GM12878 (cell line): ENCODE measurements at regions not wholly inside any gene's neighbourhood (a gene's known extent, or its start where the extent isn't known, plus 50 kb on each side); places are given as distances from the start of the nearest gene placed in this dataset.

Experiments used
- ATAC-seq: fragments of 200-7000 bp; cut with Tn5 transposase; 3 replicates; pipeline ENCODE4 v1.9.1; 2020; ENCODE audit warnings: mild to moderate bottlenecking, moderate library complexity
- BruUV-seq: library from RNA; stranded (reverse); fragments of 400-500 nt; replicated peaks from 2 replicates; lab custom pipeline; 2021; lab: Mats Ljungman, UMichigan
- CTCF ChIA-PET: fragments of 300-600 bp; sonication (Branson Sonifier 250); formaldehyde crosslinking; extraction: SDS; loops from one replicate; lab custom pipeline; 2021; ENCODE audit warnings: inconsistent platforms; lab: Yijun Ruan, JAX
- POLR2A ChIA-PET: fragments of 350-600 bp; formaldehyde crosslinking; extraction: SDS; loops from one replicate; lab custom pipeline; 2021; ENCODE audit warnings: inconsistent platforms; lab: Charles Lee
- RAD21 ChIA-PET: fragments of 300-600 bp; sonication (Branson Sonifier 250); formaldehyde crosslinking; loops from one replicate; lab custom pipeline; 2023; ENCODE audit warnings: antibody characterized with exemption; ENCODE audit not compliant: unreplicated experiment; lab: Charles Lee
- SMC1A ChIA-PET: fragments of 300-600 bp; sonication (Branson Sonifier 250); formaldehyde crosslinking; loops from one replicate; lab custom pipeline; 2023; ENCODE audit not compliant: unreplicated experiment, uncharacterized antibody; lab: Charles Lee
- DNase-seq: peaks from one replicate; pipeline ENCODE4 v3.0.0-alpha.2; 2011; ENCODE audit warnings: low read depth, low spot score
- FAIRE-seq: peaks from 3 replicates; lab custom pipeline; 2011; peaks lifted over from hg19 to GRCh38; lab: Jason Lieb, UNC
- H2AFZ ChIP-seq: 2 replicates; pipeline ENCODE4 v1.6.0; 2011; ENCODE audit warnings: low read depth, low read length, control low read depth; ENCODE audit not compliant: control insufficient read depth
- H3K27ac ChIP-seq: 2 replicates; pipeline ENCODE4 v1.5.1; 2011; ENCODE audit warnings: control low read depth; ENCODE audit not compliant: control insufficient read depth, insufficient read depth
- H3K27me3 ChIP-seq, 2 experiments: replicated peaks in 1 of 2; 2 replicates each; pipeline versions ENCODE4 v1.6.0 to v1.6.1; 2011; ENCODE audit warnings: low read length in 1 of 2; ENCODE audit not compliant: control insufficient read depth in 2 of 2, insufficient read depth in 2 of 2
- H3K36me3 ChIP-seq, 2 experiments: 2 replicates each; pipeline ENCODE4 v1.5.1; 2011; ENCODE audit warnings: low read length in 1 of 2; ENCODE audit not compliant: control insufficient read depth in 2 of 2, insufficient read depth in 2 of 2
- H3K4me1 ChIP-seq: 2 replicates; pipeline ENCODE4 v1.6.1; 2011; ENCODE audit warnings: mild to moderate bottlenecking, low read length, moderate library complexity, mixed read lengths; ENCODE audit not compliant: control insufficient read depth, insufficient read depth
- H3K4me2 ChIP-seq: 2 replicates; pipeline ENCODE4 v1.6.0; 2011; ENCODE audit warnings: control low read depth; ENCODE audit not compliant: control insufficient read depth, insufficient read depth
- H3K4me3 ChIP-seq: fragments of 200-600 bp; sonication (generic); 2 replicates; pipeline ENCODE4 v1.5.1; 2016
- H3K79me2 ChIP-seq: 2 replicates; pipeline ENCODE4 v1.6.0; 2011; ENCODE audit warnings: low read length; ENCODE audit not compliant: control insufficient read depth, insufficient read depth
- H3K9ac ChIP-seq: 2 replicates; pipeline ENCODE4 v1.8.0; 2011; ENCODE audit warnings: low read length, control low read depth, mixed read lengths; ENCODE audit not compliant: control insufficient read depth, insufficient read depth
- H3K9me3 ChIP-seq: replicated peaks from 3 replicates; pipeline ENCODE4 v1.5.1; 2011; ENCODE audit warnings: mild to moderate bottlenecking, low read length; ENCODE audit not compliant: control insufficient read depth, insufficient read depth
- H4K20me1 ChIP-seq: 2 replicates; pipeline ENCODE4 v1.6.0; 2011; ENCODE audit not compliant: control insufficient read depth, insufficient read depth
- CBX5 ChIP-seq: sonication (generic); IDR thresholded peaks from 2 replicates; pipeline ENCODE4 v1.6.1; 2016; ENCODE audit warnings: low read depth, moderate library complexity, mild to moderate bottlenecking, inconsistent platforms
- EED ChIP-seq: sonication (generic); IDR thresholded peaks from 2 replicates; pipeline ENCODE4 v1.6.1; 2016; ENCODE audit warnings: antibody characterized with exemption, low read depth
- HDAC6 ChIP-seq: fragments of 200-600 bp; sonication (generic); IDR thresholded peaks from one replicate; pipeline ENCODE4 v1.8.0; 2017; ENCODE audit warnings: antibody characterized with exemption; ENCODE audit not compliant: unreplicated experiment
- RAD51 ChIP-seq: fragments of 450-650 bp; IDR thresholded peaks from 2 replicates; pipeline ENCODE4 v1.6.1; 2016; ENCODE audit warnings: moderate library complexity, mild to moderate bottlenecking, inconsistent platforms
- ZNF622 ChIP-seq: fragments of 450-650 bp; IDR thresholded peaks from 2 replicates; pipeline ENCODE4 v1.6.1; 2017; ENCODE audit warnings: mild to moderate bottlenecking, inconsistent platforms
- WGBS: methylation state at CpG from one replicate; pipeline ENCODE4 v1.1.6; 2016; ENCODE audit warnings: low lambda C conversion rate; ENCODE audit not compliant: insufficient replicate concordance, insufficient coverage; ENCODE audit errors: missing lambda C conversion rate; 5-methylcytosine and 5-hydroxymethylcytosine counted together
- in situ Hi-C: fragments of 300-500 bp; cut with MboI; formaldehyde crosslinking; loops from 9 replicates; pipeline ENCODE4 v1.14.3; 2018; ENCODE audit warnings: mixed read lengths
- intact Hi-C: fragments of 100-400 bp; cut with micrococcal nuclease; formaldehyde crosslinking; loops from one replicate; pipeline ENCODE4 v1.14.2; 2022; ENCODE audit not compliant: unreplicated experiment
- TF ChIP-seq, protein P1 (sequence below): fragments of 450-650 bp; IDR thresholded peaks from 2 replicates; pipeline ENCODE4 v1.6.1; 2017; ENCODE audit warnings: mild to moderate bottlenecking, moderate library complexity
- TF ChIP-seq, protein P2 (sequence below): fragments of 450-650 bp; IDR thresholded peaks from 2 replicates; pipeline ENCODE4 v1.6.1; 2018; ENCODE audit warnings: borderline replicate concordance, mild to moderate bottlenecking; ENCODE audit not compliant: partially characterized antibody
- TF ChIP-seq, protein P3 (sequence below): IDR thresholded peaks from 2 replicates; pipeline ENCODE4 v1.6.1; 2012; ENCODE audit warnings: mild to moderate bottlenecking, low read depth, low read length
- TF ChIP-seq, protein P4 (sequence below): IDR thresholded peaks from 2 replicates; pipeline ENCODE4 v1.6.1; 2012; ENCODE audit warnings: low read depth, low read length, improper control_type of control experiment

DNA sequence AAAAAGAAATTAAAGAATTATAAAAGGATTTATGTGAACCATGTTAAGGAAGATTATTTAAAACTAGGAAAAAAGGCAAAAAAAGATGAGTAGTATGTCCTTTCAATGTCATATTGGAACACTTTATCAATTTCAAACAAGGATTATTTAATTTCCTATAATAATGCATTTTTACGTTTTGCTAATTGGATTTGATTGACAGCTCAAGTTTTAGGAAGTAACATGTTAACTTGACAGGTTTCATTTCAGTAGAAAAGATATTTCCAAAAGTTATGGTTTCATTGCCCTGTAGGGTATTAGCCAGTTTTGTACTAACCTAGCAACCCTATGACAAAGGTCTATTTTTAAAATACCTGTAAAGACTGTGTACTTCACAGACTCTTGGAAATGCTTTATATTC is 379.6 kb upstream of the ZFP42 start (continued):
- TF ChIP-seq, protein P1, sequence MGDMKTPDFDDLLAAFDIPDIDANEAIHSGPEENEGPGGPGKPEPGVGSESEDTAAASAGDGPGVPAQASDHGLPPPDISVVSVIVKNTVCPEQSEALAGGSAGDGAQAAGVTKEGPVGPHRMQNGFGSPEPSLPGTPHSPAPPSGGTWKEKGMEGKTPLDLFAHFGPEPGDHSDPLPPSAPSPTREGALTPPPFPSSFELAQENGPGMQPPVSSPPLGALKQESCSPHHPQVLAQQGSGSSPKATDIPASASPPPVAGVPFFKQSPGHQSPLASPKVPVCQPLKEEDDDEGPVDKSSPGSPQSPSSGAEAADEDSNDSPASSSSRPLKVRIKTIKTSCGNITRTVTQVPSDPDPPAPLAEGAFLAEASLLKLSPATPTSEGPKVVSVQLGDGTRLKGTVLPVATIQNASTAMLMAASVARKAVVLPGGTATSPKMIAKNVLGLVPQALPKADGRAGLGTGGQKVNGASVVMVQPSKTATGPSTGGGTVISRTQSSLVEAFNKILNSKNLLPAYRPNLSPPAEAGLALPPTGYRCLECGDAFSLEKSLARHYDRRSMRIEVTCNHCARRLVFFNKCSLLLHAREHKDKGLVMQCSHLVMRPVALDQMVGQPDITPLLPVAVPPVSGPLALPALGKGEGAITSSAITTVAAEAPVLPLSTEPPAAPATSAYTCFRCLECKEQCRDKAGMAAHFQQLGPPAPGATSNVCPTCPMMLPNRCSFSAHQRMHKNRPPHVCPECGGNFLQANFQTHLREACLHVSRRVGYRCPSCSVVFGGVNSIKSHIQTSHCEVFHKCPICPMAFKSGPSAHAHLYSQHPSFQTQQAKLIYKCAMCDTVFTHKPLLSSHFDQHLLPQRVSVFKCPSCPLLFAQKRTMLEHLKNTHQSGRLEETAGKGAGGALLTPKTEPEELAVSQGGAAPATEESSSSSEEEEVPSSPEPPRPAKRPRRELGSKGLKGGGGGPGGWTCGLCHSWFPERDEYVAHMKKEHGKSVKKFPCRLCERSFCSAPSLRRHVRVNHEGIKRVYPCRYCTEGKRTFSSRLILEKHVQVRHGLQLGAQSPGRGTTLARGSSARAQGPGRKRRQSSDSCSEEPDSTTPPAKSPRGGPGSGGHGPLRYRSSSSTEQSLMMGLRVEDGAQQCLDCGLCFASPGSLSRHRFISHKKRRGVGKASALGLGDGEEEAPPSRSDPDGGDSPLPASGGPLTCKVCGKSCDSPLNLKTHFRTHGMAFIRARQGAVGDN: no peak

DNA sequence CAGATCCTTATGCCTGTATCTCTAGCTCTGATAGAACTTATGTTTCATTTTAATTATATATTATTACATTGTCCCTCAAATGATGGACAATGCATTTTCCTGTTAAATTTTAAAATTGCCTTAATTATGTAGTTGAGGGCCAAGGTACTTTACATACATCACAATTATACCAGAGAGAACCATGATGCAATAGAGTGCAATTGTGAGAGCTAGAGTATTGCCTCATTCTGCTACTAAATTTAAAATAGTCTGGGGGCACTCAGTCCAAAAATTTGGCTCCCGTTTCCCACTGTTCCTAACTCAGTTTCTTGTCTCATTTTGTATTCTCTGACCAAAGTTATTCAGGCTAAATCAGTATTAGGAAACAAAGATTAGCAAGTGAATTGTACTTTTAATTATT is 378.5 kb upstream of the ZFP42 start:
- ChIA-PET RAD21 (no interaction called here), POLR2A (no interaction called here), SMC1A (no interaction called here), CTCF (no interaction called here)
- no peak overlapping the region for H3K9ac ChIP-seq
- H3K27me3 ChIP-seq: no peaks in the 10 kb centered on the region
- no peaks in the 10 kb centered on the region for H3K36me3 ChIP-seq
- H2AFZ ChIP-seq: no peak overlapping the region
- WGBS: 0% methylated on average over 1 of the region's 1 CpG
- H3K4me2 ChIP-seq: no peak overlapping the region
- in situ Hi-C loops (no loop called here), intact Hi-C loops (no loop called here)
- no peak overlapping the region for H3K27ac ChIP-seq
- no peak for FAIRE-seq
- no peaks in the 10 kb centered on the region for H3K4me1 ChIP-seq
- BruUV-seq: no TSS peak
- no peak overlapping the region for H3K4me3 ChIP-seq
- no peak for ATAC-seq
- no peaks in the 10 kb centered on the region; the same call in 2 of the 3 replicates for H3K9me3 ChIP-seq
- H4K20me1 ChIP-seq: no peaks in the 10 kb centered on the region
- no peak for DNase-seq
- H3K79me2 ChIP-seq: no peaks in the 10 kb centered on the region
- TF ChIP-seq, protein P2, sequence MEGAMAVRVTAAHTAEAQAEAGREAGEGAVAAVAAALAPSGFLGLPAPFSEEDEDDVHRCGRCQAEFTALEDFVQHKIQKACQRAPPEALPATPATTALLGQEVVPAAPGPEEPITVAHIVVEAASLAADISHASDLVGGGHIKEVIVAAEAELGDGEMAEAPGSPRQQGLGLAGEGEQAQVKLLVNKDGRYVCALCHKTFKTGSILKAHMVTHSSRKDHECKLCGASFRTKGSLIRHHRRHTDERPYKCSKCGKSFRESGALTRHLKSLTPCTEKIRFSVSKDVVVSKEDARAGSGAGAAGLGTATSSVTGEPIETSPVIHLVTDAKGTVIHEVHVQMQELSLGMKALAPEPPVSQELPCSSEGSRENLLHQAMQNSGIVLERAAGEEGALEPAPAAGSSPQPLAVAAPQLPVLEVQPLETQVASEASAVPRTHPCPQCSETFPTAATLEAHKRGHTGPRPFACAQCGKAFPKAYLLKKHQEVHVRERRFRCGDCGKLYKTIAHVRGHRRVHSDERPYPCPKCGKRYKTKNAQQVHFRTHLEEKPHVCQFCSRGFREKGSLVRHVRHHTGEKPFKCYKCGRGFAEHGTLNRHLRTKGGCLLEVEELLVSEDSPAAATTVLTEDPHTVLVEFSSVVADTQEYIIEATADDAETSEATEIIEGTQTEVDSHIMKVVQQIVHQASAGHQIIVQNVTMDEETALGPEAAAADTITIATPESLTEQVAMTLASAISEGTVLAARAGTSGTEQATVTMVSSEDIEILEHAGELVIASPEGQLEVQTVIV: no peak
- no peak for TF ChIP-seq RAD51
- TF ChIP-seq, protein P3, sequence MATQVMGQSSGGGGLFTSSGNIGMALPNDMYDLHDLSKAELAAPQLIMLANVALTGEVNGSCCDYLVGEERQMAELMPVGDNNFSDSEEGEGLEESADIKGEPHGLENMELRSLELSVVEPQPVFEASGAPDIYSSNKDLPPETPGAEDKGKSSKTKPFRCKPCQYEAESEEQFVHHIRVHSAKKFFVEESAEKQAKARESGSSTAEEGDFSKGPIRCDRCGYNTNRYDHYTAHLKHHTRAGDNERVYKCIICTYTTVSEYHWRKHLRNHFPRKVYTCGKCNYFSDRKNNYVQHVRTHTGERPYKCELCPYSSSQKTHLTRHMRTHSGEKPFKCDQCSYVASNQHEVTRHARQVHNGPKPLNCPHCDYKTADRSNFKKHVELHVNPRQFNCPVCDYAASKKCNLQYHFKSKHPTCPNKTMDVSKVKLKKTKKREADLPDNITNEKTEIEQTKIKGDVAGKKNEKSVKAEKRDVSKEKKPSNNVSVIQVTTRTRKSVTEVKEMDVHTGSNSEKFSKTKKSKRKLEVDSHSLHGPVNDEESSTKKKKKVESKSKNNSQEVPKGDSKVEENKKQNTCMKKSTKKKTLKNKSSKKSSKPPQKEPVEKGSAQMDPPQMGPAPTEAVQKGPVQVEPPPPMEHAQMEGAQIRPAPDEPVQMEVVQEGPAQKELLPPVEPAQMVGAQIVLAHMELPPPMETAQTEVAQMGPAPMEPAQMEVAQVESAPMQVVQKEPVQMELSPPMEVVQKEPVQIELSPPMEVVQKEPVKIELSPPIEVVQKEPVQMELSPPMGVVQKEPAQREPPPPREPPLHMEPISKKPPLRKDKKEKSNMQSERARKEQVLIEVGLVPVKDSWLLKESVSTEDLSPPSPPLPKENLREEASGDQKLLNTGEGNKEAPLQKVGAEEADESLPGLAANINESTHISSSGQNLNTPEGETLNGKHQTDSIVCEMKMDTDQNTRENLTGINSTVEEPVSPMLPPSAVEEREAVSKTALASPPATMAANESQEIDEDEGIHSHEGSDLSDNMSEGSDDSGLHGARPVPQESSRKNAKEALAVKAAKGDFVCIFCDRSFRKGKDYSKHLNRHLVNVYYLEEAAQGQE: no peak
- TF ChIP-seq EED: no peak
- TF ChIP-seq CBX5: no peak
- TF ChIP-seq ZNF622: no peak
- TF ChIP-seq, protein P4, sequence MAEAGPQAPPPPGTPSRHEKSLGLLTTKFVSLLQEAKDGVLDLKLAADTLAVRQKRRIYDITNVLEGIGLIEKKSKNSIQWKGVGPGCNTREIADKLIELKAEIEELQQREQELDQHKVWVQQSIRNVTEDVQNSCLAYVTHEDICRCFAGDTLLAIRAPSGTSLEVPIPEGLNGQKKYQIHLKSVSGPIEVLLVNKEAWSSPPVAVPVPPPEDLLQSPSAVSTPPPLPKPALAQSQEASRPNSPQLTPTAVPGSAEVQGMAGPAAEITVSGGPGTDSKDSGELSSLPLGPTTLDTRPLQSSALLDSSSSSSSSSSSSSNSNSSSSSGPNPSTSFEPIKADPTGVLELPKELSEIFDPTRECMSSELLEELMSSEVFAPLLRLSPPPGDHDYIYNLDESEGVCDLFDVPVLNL: no peak
- no peak for TF ChIP-seq HDAC6
